Stimulated activated naive CD8-positive, alpha-beta T cell treated with anti-CD3 and anti-CD28 coated beads, Interleukin-15, Interleukin-2, amounts not matched to agents 100 U/mL and 50 U/mL, for 24 hours (primary cell): ENCODE measurements at regions not wholly inside any gene's neighbourhood (a gene's known extent, or its start where the extent isn't known, plus 50 kb on each side); places are given as distances from the start of the nearest gene placed in this dataset.

Experiments used
- ATAC-seq: fragments of 150-1000 bp; cut with Tn5 transposase; one replicate; pipeline ENCODE4 v1.10.0; 2021
- DNase-seq: peaks from one replicate; pipeline ENCODE4 v3.0.0; 2021

- DNase-seq (no peak), ATAC-seq (no peak)
Observed at GRCh38 chr14:89629383-89629782, 212.3 kb upstream of the FOXN3 start.

GRCh38 chr14:89628521-89628920 lies 211.5 kb upstream of the FOXN3 start:
- no peak for ATAC-seq
- no peak for DNase-seq

- DNase-seq (no peak), ATAC-seq (peak; percentile 41)
Observed at GRCh38 chr14:89626233-89626806, 209.3 kb upstream of the FOXN3 start.

- DNase-seq (no peak), ATAC-seq (no peak)
Observed at GRCh38 chr14:89625731-89626232, 208.7 kb upstream of the FOXN3 start.

GRCh38 chr14:89625244-89625713 lies 208.2 kb upstream of the FOXN3 start:
- ATAC-seq (no peak), DNase-seq (no peak)

GRCh38 chr14:89624500-89625156 lies 207.6 kb upstream of the FOXN3 start:
- ATAC-seq = no peak
- no peak for DNase-seq

- no peak for DNase-seq
- no peak for ATAC-seq
Observed at GRCh38 chr14:89621791-89622638, 205.0 kb upstream of the FOXN3 start.

GRCh38 chr14:89621009-89621421 lies 204.0 kb upstream of the FOXN3 start:
- peak; percentile 75 for ATAC-seq
- DNase-seq = peak; percentile 68

- DNase-seq = no peak
- ATAC-seq = no peak
Observed at GRCh38 chr14:89620436-89620835, 203.4 kb upstream of the FOXN3 start.

GRCh38 chr14:89619596-89619995 lies 202.6 kb upstream of the FOXN3 start:
- no peak for ATAC-seq
- no peak for DNase-seq

- peak; percentile 62 for ATAC-seq
- DNase-seq = peak; percentile 75
Observed at GRCh38 chr14:89618811-89619551, 201.9 kb upstream of the FOXN3 start.

- ATAC-seq (no peak), DNase-seq (no peak)
Observed at GRCh38 chr14:89618330-89618708, 201.3 kb upstream of the FOXN3 start.

GRCh38 chr14:89617481-89618329 lies 200.7 kb upstream of the FOXN3 start:
- ATAC-seq (no peak), DNase-seq (no peak)

- ATAC-seq (no peak), DNase-seq (no peak)
Observed at GRCh38 chr14:89616852-89617341, 199.9 kb upstream of the FOXN3 start.

- ATAC-seq (no peak), DNase-seq (no peak)
Observed at GRCh38 chr14:89616425-89616824, 199.4 kb upstream of the FOXN3 start.

- ATAC-seq = no peak
- DNase-seq = no peak
Observed at GRCh38 chr14:89615421-89615820, 198.4 kb upstream of the FOXN3 start.

GRCh38 chr14:89614009-89614691 lies 197.1 kb upstream of the FOXN3 start:
- DNase-seq = no peak
- ATAC-seq = peak; percentile 2

GRCh38 chr14:89613260-89614008 lies 196.4 kb upstream of the FOXN3 start:
- no peak for DNase-seq
- ATAC-seq = peak; percentile 72

GRCh38 chr14:89609500-89610100 lies 192.6 kb upstream of the FOXN3 start:
- DNase-seq (no peak), ATAC-seq (no peak)
